WTC11 (cell line): ENCODE measurements at regions not wholly inside any gene's neighbourhood (a gene's known extent, or its start where the extent isn't known, plus 50 kb on each side); places are given as distances from the start of the nearest gene placed in this dataset.

Experiments used
- ATAC-seq: fragments of 200-7000 bp; cut with Tn5 transposase; 2 replicates; pipeline ENCODE4 v1.10.0; 2021; ENCODE audit warnings: mild to moderate bottlenecking, moderate library complexity
- CTCF ChIA-PET: fragments of 300-600 bp; sonication (Branson Sonifier 250); formaldehyde crosslinking; loops from one replicate; lab custom pipeline; 2021; ENCODE audit warnings: antibody characterized with exemption; lab: Charles Lee
- POLR2A ChIA-PET: fragments of 350-600 bp; sonication (Branson Sonifier 250); formaldehyde crosslinking; loops from one replicate; lab custom pipeline; 2021; ENCODE audit warnings: antibody characterized with exemption; lab: Charles Lee
- DNase-seq: peaks from one replicate; pipeline ENCODE4 v3.0.0; 2021; ENCODE audit warnings: low spot score
- H3K27ac Mint-ChIP-seq: 2 replicates; pipeline ENCODE4 v1.8.0; 2021; ENCODE audit warnings: mixed read lengths
- H3K27me3 Mint-ChIP-seq: 2 replicates; pipeline ENCODE4 v1.8.0; 2021; ENCODE audit warnings: low read depth, mild to moderate bottlenecking, moderate library complexity, mixed read lengths
- H3K36me3 Mint-ChIP-seq: 2 replicates; pipeline ENCODE4 v1.8.0; 2021; ENCODE audit warnings: mixed read lengths
- H3K4me1 Mint-ChIP-seq: 2 replicates; pipeline ENCODE4 v1.8.0; 2022; ENCODE audit warnings: mixed read lengths
- H3K4me3 Mint-ChIP-seq: 2 replicates; pipeline ENCODE4 v1.8.0; 2021; ENCODE audit warnings: mild to moderate bottlenecking, moderate library complexity, mixed read lengths
- H3K9me3 Mint-ChIP-seq: 2 replicates; pipeline ENCODE4 v1.8.0; 2021; ENCODE audit warnings: mixed read lengths
- AFF4 ChIP-seq: sonication (generic); formaldehyde crosslinking; IDR thresholded peaks from 2 replicates; pipeline ENCODE4 v1.8.1; 2023; ENCODE audit warnings: mild to moderate bottlenecking, missing genetic modification reagents, borderline replicate concordance
- ATF1 ChIP-seq: sonication (generic); formaldehyde crosslinking; IDR thresholded peaks from 2 replicates; pipeline ENCODE4 v1.8.1; 2023; ENCODE audit warnings: mild to moderate bottlenecking, moderate library complexity, missing genetic modification reagents
- ATF3 ChIP-seq: sonication (generic); formaldehyde crosslinking; conservative IDR thresholded peaks from 2 replicates; pipeline ENCODE4 v1.8.1; 2022; ENCODE audit warnings: mild to moderate bottlenecking, missing genetic modification reagents
- CREM ChIP-seq: sonication (generic); formaldehyde crosslinking; IDR thresholded peaks from 2 replicates; pipeline ENCODE4 v1.8.1; 2022; ENCODE audit warnings: mild to moderate bottlenecking, missing genetic modification reagents, moderate library complexity
- E2F1 ChIP-seq: sonication (generic); formaldehyde crosslinking; IDR thresholded peaks from 2 replicates; pipeline ENCODE4 v1.8.0; 2022; ENCODE audit warnings: mild to moderate bottlenecking, missing genetic modification reagents
- EMX1 ChIP-seq: fragments of 250-450 bp; sonication (Bioruptor Pico); IDR thresholded peaks from 2 replicates; pipeline ENCODE4 v1.8.0; 2021; ENCODE audit warnings: mild to moderate bottlenecking
- ERG ChIP-seq: fragments of 250-450 bp; sonication (Bioruptor Pico); IDR thresholded peaks from 2 replicates; pipeline ENCODE4 v1.8.0; 2021; ENCODE audit warnings: mild to moderate bottlenecking
- ETV6 ChIP-seq: sonication (generic); formaldehyde crosslinking; IDR thresholded peaks from 2 replicates; pipeline ENCODE4 v1.8.1; 2022; ENCODE audit warnings: mild to moderate bottlenecking, missing genetic modification reagents
- GRHL2 ChIP-seq: fragments of 250-450 bp; sonication (Bioruptor Pico); IDR thresholded peaks from 2 replicates; pipeline ENCODE4 v1.8.0; 2022; ENCODE audit warnings: mild to moderate bottlenecking, moderate library complexity; ENCODE audit not compliant: insufficient replicate concordance, severe bottlenecking
- JAZF1 ChIP-seq: fragments of 250-450 bp; sonication (Bioruptor Pico); IDR thresholded peaks from 2 replicates; pipeline ENCODE4 v1.9.0; 2021; ENCODE audit warnings: moderate library complexity, mild to moderate bottlenecking, inconsistent platforms
- JUN ChIP-seq: sonication (generic); formaldehyde crosslinking; IDR thresholded peaks from 2 replicates; pipeline ENCODE4 v1.8.0; 2023; ENCODE audit warnings: mild to moderate bottlenecking, missing genetic modification reagents
- OVOL2 ChIP-seq: fragments of 250-450 bp; sonication (Bioruptor Pico); IDR thresholded peaks from 2 replicates; pipeline ENCODE4 v1.9.0; 2021; ENCODE audit warnings: mild to moderate bottlenecking, borderline replicate concordance
- PRDM15 ChIP-seq: sonication (generic); formaldehyde crosslinking; IDR thresholded peaks from 2 replicates; pipeline ENCODE4 v1.8.0; 2022; ENCODE audit warnings: missing genetic modification reagents
- RELA ChIP-seq: sonication (generic); formaldehyde crosslinking; IDR thresholded peaks from 2 replicates; pipeline ENCODE4 v1.8.1; 2022; ENCODE audit warnings: missing genetic modification reagents, mild to moderate bottlenecking, borderline replicate concordance
- TEAD4 ChIP-seq: sonication (generic); formaldehyde crosslinking; IDR thresholded peaks from 2 replicates; pipeline ENCODE4 v1.8.0; 2022; ENCODE audit warnings: mild to moderate bottlenecking, missing genetic modification reagents
- TP53 ChIP-seq: sonication (generic); formaldehyde crosslinking; IDR thresholded peaks from 2 replicates; pipeline ENCODE4 v1.8.1; 2023; ENCODE audit warnings: mild to moderate bottlenecking, missing genetic modification reagents
- ZBTB21 ChIP-seq: sonication (generic); formaldehyde crosslinking; IDR thresholded peaks from 2 replicates; pipeline ENCODE4 v1.8.1; 2023; ENCODE audit warnings: mild to moderate bottlenecking, missing genetic modification reagents, borderline replicate concordance
- ZBTB43 ChIP-seq: sonication (generic); formaldehyde crosslinking; IDR thresholded peaks from 2 replicates; pipeline ENCODE4 v1.8.1; 2023; ENCODE audit warnings: mild to moderate bottlenecking, missing genetic modification reagents

- TF ChIP-seq ETV6 (CRISPR knock-in tag), result no peak
- TF ChIP-seq PRDM15 (CRISPR knock-in tag), result no peak
- no peak for TF ChIP-seq RELA
- no peak for TF ChIP-seq ZBTB21 (CRISPR knock-in tag)
- TF ChIP-seq ATF1, result no peak
Observed at GRCh38 chr3:28816017-28816416, 464.9 kb upstream of the RBMS3 start (continued).

GRCh38 chr3:28824316-28824715 lies 456.6 kb upstream of the RBMS3 start:
- DNase-seq, result no peak
- TF ChIP-seq TP53 (CRISPR knock-in tag) (no peak), AFF4 (CRISPR knock-in tag) (no peak)
- POLR2A ChIA-PET, result no interaction called here
- Mint-ChIP-seq H3K27ac (no peak overlapping the region), H3K36me3 (no peaks in the 10 kb centered on the region), H3K4me1 (no peaks in the 10 kb centered on the region), H3K9me3 (peaks cover under 1% of the 10 kb centered on the region), H3K27me3 (no peaks in the 10 kb centered on the region), H3K4me3 (no peak overlapping the region)
- ATAC-seq, result no peak
- CTCF ChIA-PET, result no interaction called here

- no peaks in the 10 kb centered on the region for H3K4me1 Mint-ChIP-seq
- H3K4me3 Mint-ChIP-seq, result no peak overlapping the region
- ChIA-PET CTCF (no interaction called here), POLR2A (no interaction called here)
- DNase-seq (no peak), ATAC-seq (no peak)
- peaks cover 26% of the 10 kb centered on the region for H3K9me3 Mint-ChIP-seq
- H3K27me3 Mint-ChIP-seq, result no peaks in the 10 kb centered on the region
- no peaks in the 10 kb centered on the region for H3K36me3 Mint-ChIP-seq
- no peak for TF ChIP-seq ERG (CRISPR knock-in tag)
- TF ChIP-seq TEAD4 (CRISPR knock-in tag), result no peak
- no peak for TF ChIP-seq PRDM15 (CRISPR knock-in tag)
- TF ChIP-seq ZBTB43 (CRISPR knock-in tag), result no peak
- TF ChIP-seq GRHL2 (CRISPR knock-in tag), result no peak
- no peak for TF ChIP-seq JUN (CRISPR knock-in tag)
- TF ChIP-seq E2F1, result no peak
- TF ChIP-seq ATF3 (CRISPR knock-in tag), result no peak
- TF ChIP-seq OVOL2, result no peak
- TF ChIP-seq EMX1 (CRISPR knock-in tag), result no peak
- no peak for TF ChIP-seq JAZF1 (CRISPR knock-in tag)
- no peak for TF ChIP-seq CREM (CRISPR knock-in tag)
- H3K27ac Mint-ChIP-seq, result no peak overlapping the region
Observed at GRCh38 chr3:28826840-28827239, 454.0 kb upstream of the RBMS3 start.
